Erythroblast (primary cell): ENCODE measurements at regions not wholly inside any gene's neighbourhood (a gene's known extent, or its start where the extent isn't known, plus 50 kb on each side); places are given as distances from the start of the nearest gene placed in this dataset.

Experiments
- DNase-seq, 2 experiments: peaks; one replicate each; lab custom pipeline; 2025; lab: John Stamatoyannopoulos, UW
- GATA1 ChIP-seq: IDR thresholded peaks from 2 replicates; pipeline ENCODE4 v1.6.1; 2011; ENCODE audit warnings: low read depth, mild to moderate bottlenecking, control low read depth, low read length, moderate library complexity
- POLR2A ChIP-seq: IDR thresholded peaks from 2 replicates; pipeline ENCODE4 v1.6.1; 2011; ENCODE audit warnings: mild to moderate bottlenecking, low read length

GRCh38 chr15:94734460-94734859, 503.1 kb downstream of the MCTP2 start:
- no peak for TF ChIP-seq POLR2A
- no peak for TF ChIP-seq GATA1
- no peak for DNase-seq

DNA sequence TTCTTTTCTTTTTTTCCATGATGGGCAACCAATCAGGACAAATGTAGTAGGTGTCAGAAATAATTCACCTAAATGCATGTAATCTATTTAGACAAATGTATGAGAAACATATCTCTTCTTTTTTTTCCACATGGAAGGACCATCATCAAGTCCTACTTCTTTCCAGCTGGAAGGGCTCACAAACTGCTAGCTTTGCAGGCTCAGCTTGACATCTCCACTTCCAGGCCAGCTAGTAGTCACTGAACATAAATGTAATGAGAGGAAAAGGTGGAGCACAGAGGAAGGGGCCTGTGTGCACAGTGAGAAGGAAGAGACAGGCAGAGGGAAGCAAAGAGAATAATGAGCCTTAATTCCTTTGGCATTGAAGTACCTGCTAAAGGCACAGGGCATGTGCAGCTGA, 504.9 kb downstream of the MCTP2 start:
- TF ChIP-seq POLR2A = no peak
- no peak for TF ChIP-seq GATA1
- no peak for DNase-seq

GRCh38 chr15:94739639-94740038, 508.3 kb downstream of the MCTP2 start:
- no peak for DNase-seq
- no peak for TF ChIP-seq GATA1
- no peak for TF ChIP-seq POLR2A

DNA sequence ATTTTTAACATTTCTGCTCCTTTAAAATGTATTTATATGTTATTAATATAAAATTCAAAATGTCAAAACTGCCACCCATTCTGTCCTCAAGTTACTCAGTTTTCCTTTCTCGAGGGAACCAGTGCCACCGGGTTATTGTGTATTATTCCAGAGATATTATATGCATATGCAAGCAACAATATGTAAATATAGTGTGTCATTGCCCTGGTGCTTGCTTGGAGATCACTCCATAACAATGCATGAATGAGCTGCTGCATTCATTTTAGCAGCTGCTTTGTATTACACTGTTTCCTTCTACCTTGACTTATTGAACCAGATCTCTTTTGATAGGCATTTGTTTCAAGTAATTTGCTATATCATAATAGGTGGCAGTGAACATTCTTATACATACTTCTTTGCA, 509.1 kb downstream of the MCTP2 start:
- no peak for DNase-seq
- TF ChIP-seq POLR2A (no peak), GATA1 (no peak)

DNA sequence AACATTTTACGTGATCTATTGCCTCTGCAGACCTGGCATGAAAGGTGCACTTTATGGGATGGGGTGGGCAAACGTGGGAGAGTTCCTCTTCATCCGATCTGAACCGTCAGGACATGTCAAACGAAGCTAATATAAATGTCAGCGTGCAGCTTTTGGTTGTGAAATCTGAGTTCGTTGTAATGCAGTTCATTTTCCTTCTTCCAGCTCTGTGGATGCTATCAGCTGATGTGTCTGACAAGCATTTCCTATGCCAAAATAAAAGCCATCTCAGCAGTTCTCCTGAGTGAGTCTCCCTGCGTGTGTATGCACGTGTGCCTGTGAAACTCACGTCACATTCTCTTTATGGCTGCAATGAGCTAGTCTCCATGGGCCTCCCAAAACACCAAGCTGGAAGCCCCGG, 512.3 kb downstream of the MCTP2 start:
- TF ChIP-seq POLR2A = no peak
- TF ChIP-seq GATA1 = no peak
- DNase-seq = no peak

DNA sequence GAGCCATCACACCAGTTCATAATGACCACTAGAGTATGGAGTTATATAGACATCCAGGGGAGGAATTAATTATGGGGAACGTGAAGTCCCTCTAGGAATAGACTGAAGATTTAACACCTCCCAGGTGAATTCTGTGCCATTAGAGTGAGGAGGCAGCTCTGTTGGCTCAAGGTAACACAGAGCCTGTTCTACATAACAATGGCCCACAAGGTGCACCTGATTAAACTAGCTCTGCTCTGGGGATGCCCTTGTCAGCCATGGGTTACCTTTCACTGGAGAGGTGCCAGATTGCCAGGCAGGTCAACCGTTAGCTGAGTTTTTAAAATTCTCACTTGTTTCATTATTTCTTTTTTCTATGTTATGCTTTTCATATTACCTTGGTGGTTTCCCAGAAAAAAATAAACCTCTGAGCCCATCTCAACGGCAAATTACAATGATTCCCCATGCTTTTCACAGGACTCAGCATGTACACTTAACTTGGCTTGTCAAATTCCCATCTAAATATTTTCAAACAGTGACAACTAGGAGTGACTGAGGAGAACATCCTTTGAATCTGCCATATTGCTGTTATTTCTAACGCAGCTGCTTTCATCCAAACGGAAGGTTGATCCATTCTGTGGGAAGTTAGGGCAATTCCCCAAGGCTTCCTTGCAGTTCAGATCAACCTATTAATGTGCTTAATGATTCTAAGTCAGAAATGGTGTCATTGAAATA, 512.9 kb downstream of the MCTP2 start:
- TF ChIP-seq POLR2A (no peak), GATA1 (no peak)
- DNase-seq = no peak

- TF ChIP-seq GATA1 (no peak), POLR2A (no peak)
These were observed 514.0 kb downstream of the MCTP2 start for GRCh38 chr15:94745371-94745770.

GRCh38 chr15:94747510-94747909, 516.1 kb downstream of the MCTP2 start:
- TF ChIP-seq POLR2A (no peak), GATA1 (no peak)
- no peak for DNase-seq

More at GRCh38 chr15:94745371-94745770, 514.0 kb downstream of the MCTP2 start:
- no peak for DNase-seq

- no peak for DNase-seq
- no peak for TF ChIP-seq POLR2A
- TF ChIP-seq GATA1 = no peak
These were observed 518.7 kb downstream of the MCTP2 start for GRCh38 chr15:94749811-94750617.

DNA sequence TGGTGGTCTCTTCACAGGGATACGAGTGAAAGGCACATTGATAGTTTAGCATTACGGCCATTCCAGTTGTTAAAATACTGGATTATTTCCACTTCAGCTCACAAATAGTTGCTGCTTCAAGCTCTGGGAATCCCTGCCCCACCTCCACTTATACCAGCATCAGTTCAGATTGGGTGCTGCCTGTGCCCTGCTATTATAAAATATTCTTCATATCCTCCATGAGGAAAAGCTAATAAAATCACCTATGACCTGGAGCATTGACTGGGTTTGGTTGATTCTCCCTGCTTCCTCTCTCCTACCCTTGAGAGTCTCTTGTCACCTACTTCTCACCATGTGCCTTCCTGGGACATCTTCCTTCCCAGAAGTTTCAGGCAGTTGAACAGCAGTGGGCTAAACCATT, 529.0 kb downstream of the MCTP2 start:
- no peak for DNase-seq
- TF ChIP-seq GATA1 (no peak), POLR2A (no peak)

- no peak for DNase-seq
- TF ChIP-seq POLR2A (no peak), GATA1 (no peak)
These were observed 530.2 kb downstream of the MCTP2 start for GRCh38 chr15:94761574-94761973.

DNA sequence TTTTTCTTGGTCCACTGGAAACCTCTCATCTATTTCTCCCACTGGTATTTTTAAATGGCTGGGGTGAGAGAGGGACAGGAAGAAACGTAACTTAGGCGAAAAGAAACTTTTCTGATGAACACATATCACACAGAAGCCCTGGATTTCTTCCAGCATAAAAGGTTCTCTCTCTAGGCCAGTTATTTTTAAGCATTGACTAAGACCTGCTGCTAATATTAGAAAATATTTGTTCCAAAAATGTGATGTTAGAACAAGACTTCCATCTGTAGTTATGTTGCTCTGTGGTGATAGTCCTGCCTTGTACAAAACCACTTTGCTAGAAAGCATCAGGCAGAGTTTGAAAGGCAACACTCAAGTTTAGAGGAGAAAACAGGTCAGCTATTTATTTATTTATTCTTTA, 537.7 kb downstream of the MCTP2 start:
- TF ChIP-seq POLR2A (no peak), GATA1 (no peak)
- no peak for DNase-seq

DNA sequence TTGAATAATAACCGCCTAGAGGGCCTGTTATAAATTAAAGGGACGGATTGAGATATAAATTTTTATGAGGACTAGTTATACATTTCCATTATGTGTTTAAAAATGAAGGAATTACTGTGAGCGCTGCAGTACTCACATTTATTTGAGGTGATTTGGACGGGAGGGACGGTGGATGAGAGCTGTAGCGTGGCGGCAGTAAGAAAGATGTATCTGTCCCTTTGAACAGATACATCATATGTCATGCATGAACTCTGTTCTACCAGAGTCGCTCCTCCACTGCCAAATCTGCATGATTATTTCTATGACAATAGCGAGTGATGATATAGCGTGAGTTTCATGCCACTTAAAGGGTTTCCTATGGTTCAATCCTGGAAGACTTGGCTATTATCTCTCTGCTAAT, 538.8 kb downstream of the MCTP2 start:
- DNase-seq = no peak
- TF ChIP-seq POLR2A (no peak), GATA1 (no peak)

DNA sequence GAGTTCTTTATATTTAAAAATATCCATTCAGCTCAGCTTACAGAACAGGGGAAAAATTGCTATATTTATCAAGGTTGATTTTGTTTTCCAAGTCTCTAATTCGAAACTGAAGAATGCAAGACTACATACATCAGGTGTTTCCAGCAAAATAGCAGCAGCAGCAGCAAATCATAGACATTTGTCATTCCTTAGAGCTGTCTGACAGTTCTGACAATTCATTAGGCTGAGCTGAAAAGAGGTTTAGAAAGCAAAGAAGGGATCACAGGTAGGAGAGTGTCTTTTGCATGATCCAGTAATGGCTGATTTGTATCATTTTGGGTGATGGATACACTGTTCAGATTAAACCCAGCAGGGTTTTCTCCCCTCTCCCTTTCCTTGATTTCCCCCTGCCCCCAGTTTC, 545.7 kb downstream of the MCTP2 start:
- no peak for TF ChIP-seq POLR2A
- TF ChIP-seq GATA1 = no peak
- no peak for DNase-seq
